ENCODE measurements at regions not wholly inside any gene's neighbourhood (a gene's known extent, or its start where the extent isn't known, plus 50 kb on each side); places are given as distances from the start of the nearest gene placed in this dataset.
"Not testable (repeated sequence)": the region's sequence is repeated elsewhere in the genome, so short reads cannot be mapped to it uniquely, and the experiment has no call there.

- H3K36me3 ChIP-seq (ENCODE audit: insufficient read depth, low read length); H3K9me3 Mint-ChIP-seq; H3K4me3 ChIP-seq (ENCODE audit: low read length); H3K27me3 ChIP-seq (ENCODE audit: insufficient read depth, low read length, poor library complexity, severe bottlenecking); H3K9me3 ChIP-seq (ENCODE audit: low read length); H3K4me3 Mint-ChIP-seq; H3K36me3 Mint-ChIP-seq; H3K27ac ChIP-seq (ENCODE audit: low read depth, low read length); H3K4me1 Mint-ChIP-seq; H3K27me3 Mint-ChIP-seq; DNase-seq; POLR2A ChIA-PET; CTCF ChIA-PET; H3K27ac Mint-ChIP-seq; H3K4me1 ChIP-seq (ENCODE audit: insufficient read depth, low read length): not testable (repeated sequence)
Observed at GRCh38 chr4:92028830-92029229, 274.9 kb upstream of the GRID2 start.

GRCh38 chr4:92031825-92032224 lies 271.9 kb upstream of the GRID2 start:
- Histone ChIP-seq H3K9me3 (ENCODE audit: low read length) (no peaks in the 10 kb centered on the region), H3K27ac (ENCODE audit: low read depth, low read length) (no peak overlapping the region), H3K27me3 (ENCODE audit: insufficient read depth, low read length, poor library complexity, severe bottlenecking) (no peaks in the 10 kb centered on the region), H3K4me3 (ENCODE audit: low read length) (no peak overlapping the region), H3K4me1 (ENCODE audit: insufficient read depth, low read length) (no peaks in the 10 kb centered on the region), H3K36me3 (ENCODE audit: insufficient read depth, low read length) (no peaks in the 10 kb centered on the region)
- no peak for DNase-seq
- ChIA-PET POLR2A (no interaction called here), CTCF (no interaction called here)
- Mint-ChIP-seq H3K4me3 (no peak overlapping the region), H3K27me3 (no peaks in the 10 kb centered on the region), H3K27ac (no peak overlapping the region), H3K36me3 (no peaks in the 10 kb centered on the region), H3K4me1 (no peaks in the 10 kb centered on the region), H3K9me3 (peaks cover 0 to 6% (median 2%) of the 10 kb centered on the region in 5 donors)

GRCh38 chr4:92035666-92036065 lies 268.1 kb upstream of the GRID2 start:
- H3K27me3 ChIP-seq (ENCODE audit: insufficient read depth, low read length, poor library complexity, severe bottlenecking): no peaks in the 10 kb centered on the region
- POLR2A ChIA-PET: no interaction called here
- no peaks in the 10 kb centered on the region for H3K4me1 Mint-ChIP-seq

DNA sequence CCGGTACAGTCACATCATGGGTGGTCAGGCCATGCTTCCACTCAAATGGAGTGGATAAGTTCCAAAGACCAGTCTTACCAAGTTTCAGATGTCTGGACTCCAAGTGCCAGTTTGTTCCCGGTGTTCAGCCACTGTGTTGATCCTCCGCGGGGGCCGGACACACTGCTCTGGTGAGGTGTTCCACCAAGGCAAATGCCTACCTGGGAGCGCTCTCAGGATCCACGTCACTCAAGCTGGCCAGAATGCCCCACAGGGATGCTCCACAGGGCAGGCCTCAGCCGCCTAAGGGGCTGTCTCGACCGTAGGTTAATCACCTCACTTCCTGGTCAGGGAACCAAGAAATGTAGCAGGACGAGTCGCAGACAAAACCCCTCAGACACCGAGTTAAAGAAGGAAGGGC lies 258.0 kb upstream of the GRID2 start:
- Mint-ChIP-seq H3K4me1 (no peaks in the 10 kb centered on the region), H3K36me3 (no peaks in the 10 kb centered on the region), H3K9me3 (peaks cover 0 to 21% (median 3%) of the 10 kb centered on the region in 5 donors), H3K27me3 (no peaks in the 10 kb centered on the region), H3K4me3 (no peak overlapping the region), H3K27ac (no peak overlapping the region)
- no peak overlapping the region for H3K27ac ChIP-seq (ENCODE audit: low read depth, low read length)
- H3K4me3 ChIP-seq (ENCODE audit: low read length): no peak overlapping the region
- no peak for DNase-seq
- POLR2A ChIA-PET: no interaction called here
- CTCF ChIA-PET: no interaction called here
- H3K9me3 ChIP-seq (ENCODE audit: low read length): no peaks in the 10 kb centered on the region
- H3K27me3 ChIP-seq (ENCODE audit: insufficient read depth, low read length, poor library complexity, severe bottlenecking): no peaks in the 10 kb centered on the region
- no peaks in the 10 kb centered on the region for H3K36me3 ChIP-seq (ENCODE audit: insufficient read depth, low read length)
- no peaks in the 10 kb centered on the region for H3K4me1 ChIP-seq (ENCODE audit: insufficient read depth, low read length)

More at GRCh38 chr4:92035666-92036065, 268.1 kb upstream of the GRID2 start:
- H3K36me3 Mint-ChIP-seq: no peaks in the 10 kb centered on the region
- no peak overlapping the region for H3K27ac ChIP-seq (ENCODE audit: low read depth, low read length)
- H3K9me3 Mint-ChIP-seq: peaks cover 2 to 12% (median 6%) of the 10 kb centered on the region in 5 donors
- H3K4me3 Mint-ChIP-seq: no peak overlapping the region
- H3K4me1 ChIP-seq (ENCODE audit: insufficient read depth, low read length): no peaks in the 10 kb centered on the region
- H3K36me3 ChIP-seq (ENCODE audit: insufficient read depth, low read length): no peaks in the 10 kb centered on the region
- no peak overlapping the region for H3K27ac Mint-ChIP-seq
- no peaks in the 10 kb centered on the region for H3K27me3 Mint-ChIP-seq
- CTCF ChIA-PET: no interaction called here
- no peak for DNase-seq
- H3K4me3 ChIP-seq (ENCODE audit: low read length): no peak overlapping the region
- no peaks in the 10 kb centered on the region for H3K9me3 ChIP-seq (ENCODE audit: low read length)

DNA sequence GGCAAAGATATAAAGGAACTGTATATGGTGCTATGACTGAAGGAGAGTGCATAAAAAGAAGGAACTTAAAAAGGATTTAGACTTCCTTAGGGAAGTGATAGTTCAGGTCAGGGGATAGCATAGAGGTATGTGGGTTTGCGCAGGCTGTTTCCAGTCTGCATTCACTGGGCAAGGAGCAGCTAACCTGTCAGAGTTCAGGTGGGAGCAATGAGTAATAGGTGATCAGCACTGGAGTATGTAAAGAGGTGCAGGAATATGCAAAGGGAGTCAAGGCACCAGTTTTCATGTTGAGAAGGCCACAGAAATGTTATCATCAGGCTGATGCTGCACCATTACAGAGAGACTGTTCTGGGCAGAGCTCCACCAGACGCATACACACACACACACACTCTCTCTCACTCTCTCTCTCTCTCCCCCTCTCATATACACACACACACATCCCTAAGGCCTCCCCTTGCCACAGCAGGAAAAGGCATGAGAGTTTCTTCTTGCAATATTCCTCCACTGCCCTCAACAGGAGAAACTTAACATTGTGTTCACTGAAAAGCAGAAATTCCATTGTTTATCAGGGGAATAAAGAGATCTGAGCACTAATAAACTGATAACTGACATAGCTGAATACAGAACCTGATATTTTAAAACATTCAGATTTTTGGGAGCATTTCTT lies 256.4 kb upstream of the GRID2 start:
- Histone ChIP-seq H3K27ac (ENCODE audit: low read depth, low read length) (no peak overlapping the region), H3K36me3 (ENCODE audit: insufficient read depth, low read length) (no peaks in the 10 kb centered on the region), H3K4me3 (ENCODE audit: low read length) (no peak overlapping the region), H3K27me3 (ENCODE audit: insufficient read depth, low read length, poor library complexity, severe bottlenecking) (no peaks in the 10 kb centered on the region), H3K4me1 (ENCODE audit: insufficient read depth, low read length) (no peaks in the 10 kb centered on the region), H3K9me3 (ENCODE audit: low read length) (no peaks in the 10 kb centered on the region)
- Mint-ChIP-seq H3K27me3 (no peaks in the 10 kb centered on the region), H3K9me3 (peaks cover 1 to 28% (median 7%) of the 10 kb centered on the region in 5 donors), H3K27ac (no peak overlapping the region), H3K4me3 (no peak overlapping the region), H3K36me3 (no peaks in the 10 kb centered on the region), H3K4me1 (no peaks in the 10 kb centered on the region)
- DNase-seq: no peak
- ChIA-PET CTCF (no interaction called here), POLR2A (no interaction called here)

- Histone ChIP-seq H3K27ac (ENCODE audit: low read depth, low read length) (no peak overlapping the region), H3K9me3 (ENCODE audit: low read length) (no peaks in the 10 kb centered on the region), H3K27me3 (ENCODE audit: insufficient read depth, low read length, poor library complexity, severe bottlenecking) (no peaks in the 10 kb centered on the region), H3K36me3 (ENCODE audit: insufficient read depth, low read length) (no peaks in the 10 kb centered on the region), H3K4me3 (ENCODE audit: low read length) (no peak overlapping the region), H3K4me1 (ENCODE audit: insufficient read depth, low read length) (no peaks in the 10 kb centered on the region)
- DNase-seq: no peak
- CTCF ChIA-PET: no interaction called here
- Mint-ChIP-seq H3K4me3 (no peak overlapping the region), H3K9me3 (peaks cover 1 to 24% (median 8%) of the 10 kb centered on the region in 5 donors), H3K4me1 (no peaks in the 10 kb centered on the region), H3K27me3 (no peaks in the 10 kb centered on the region), H3K36me3 (no peaks in the 10 kb centered on the region), H3K27ac (no peak overlapping the region)
- POLR2A ChIA-PET: no interaction called here
Observed at GRCh38 chr4:92050875-92051274, 252.9 kb upstream of the GRID2 start.

DNA sequence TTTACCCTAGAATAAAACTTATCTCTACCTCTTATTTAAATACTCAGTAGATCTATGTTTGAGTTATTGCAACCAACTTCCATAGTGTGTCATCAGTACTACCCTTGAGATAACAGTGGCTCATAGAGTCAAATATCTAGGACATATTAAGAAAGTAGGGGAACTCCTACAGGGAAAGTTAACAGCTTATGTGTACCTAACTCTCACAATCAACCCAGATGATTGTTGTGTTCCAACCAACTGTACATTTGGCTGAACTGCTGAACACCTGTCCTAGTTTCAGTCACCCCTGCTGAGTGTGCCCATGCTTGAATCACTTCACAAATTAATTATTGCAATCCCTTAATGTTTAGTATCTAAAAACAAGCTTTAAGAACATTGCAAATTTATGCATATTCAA lies 244.2 kb upstream of the GRID2 start:
- no peaks in the 10 kb centered on the region for H3K4me1 Mint-ChIP-seq

GRCh38 chr4:92060333-92060732 lies 243.4 kb upstream of the GRID2 start:
- H3K27me3 Mint-ChIP-seq: no peaks in the 10 kb centered on the region
- no peaks in the 10 kb centered on the region for H3K9me3 ChIP-seq (ENCODE audit: low read length)
- no peaks in the 10 kb centered on the region for H3K36me3 Mint-ChIP-seq
- H3K27me3 ChIP-seq (ENCODE audit: insufficient read depth, low read length, poor library complexity, severe bottlenecking): no peaks in the 10 kb centered on the region
- POLR2A ChIA-PET: no interaction called here
- H3K4me3 Mint-ChIP-seq: no peak overlapping the region
- no peak overlapping the region for H3K4me3 ChIP-seq (ENCODE audit: low read length)
- CTCF ChIA-PET: no interaction called here
- H3K27ac ChIP-seq (ENCODE audit: low read depth, low read length): no peak overlapping the region
- no peak overlapping the region for H3K27ac Mint-ChIP-seq
- no peak for DNase-seq
- H3K4me1 ChIP-seq (ENCODE audit: insufficient read depth, low read length): no peaks in the 10 kb centered on the region
- H3K4me1 Mint-ChIP-seq: no peaks in the 10 kb centered on the region
- H3K9me3 Mint-ChIP-seq: peaks cover 1 to 5% (median 3%) of the 10 kb centered on the region in 5 donors
- no peaks in the 10 kb centered on the region for H3K36me3 ChIP-seq (ENCODE audit: insufficient read depth, low read length)

More for the DNA sequence above, 244.2 kb upstream of the GRID2 start:
- Histone ChIP-seq H3K27me3 (ENCODE audit: insufficient read depth, low read length, poor library complexity, severe bottlenecking) (no peaks in the 10 kb centered on the region), H3K9me3 (ENCODE audit: low read length) (no peaks in the 10 kb centered on the region), H3K4me1 (ENCODE audit: insufficient read depth, low read length) (no peaks in the 10 kb centered on the region), H3K27ac (ENCODE audit: low read depth, low read length) (no peak overlapping the region), H3K4me3 (ENCODE audit: low read length) (no peak overlapping the region), H3K36me3 (ENCODE audit: insufficient read depth, low read length) (no peaks in the 10 kb centered on the region)
- Mint-ChIP-seq H3K27ac (no peak overlapping the region), H3K27me3 (no peaks in the 10 kb centered on the region), H3K9me3 (peaks cover under 1 to 5% (median 4%) of the 10 kb centered on the region in 5 donors), H3K36me3 (no peaks in the 10 kb centered on the region), H3K4me3 (no peak overlapping the region)
- no peak for DNase-seq
- CTCF ChIA-PET: no interaction called here
- POLR2A ChIA-PET: no interaction called here

DNA sequence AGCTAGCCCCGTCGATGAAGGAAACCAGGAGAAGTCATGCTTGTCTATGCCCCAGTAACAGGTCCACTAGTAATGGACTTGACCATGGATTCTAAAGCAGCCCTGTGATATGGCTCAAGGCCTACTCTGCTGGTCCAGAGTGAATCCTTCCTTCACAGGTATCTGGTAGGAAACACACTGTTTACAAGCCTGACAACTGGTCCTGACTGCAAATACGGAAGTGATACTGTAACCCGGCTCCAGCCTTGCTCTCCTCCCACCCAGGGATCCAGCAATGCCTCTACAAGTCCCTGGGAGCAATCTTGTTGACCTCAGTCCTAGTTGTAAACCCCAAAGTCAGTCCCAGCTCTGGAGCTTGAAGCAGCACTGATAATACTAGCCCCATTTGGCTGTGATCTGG lies 239.2 kb upstream of the GRID2 start:
- H3K36me3 ChIP-seq (ENCODE audit: insufficient read depth, low read length): no peaks in the 10 kb centered on the region
- Mint-ChIP-seq H3K36me3 (no peaks in the 10 kb centered on the region), H3K4me1 (no peaks in the 10 kb centered on the region), H3K27ac (no peak overlapping the region), H3K27me3 (peaks cover 0 to 1% of the 10 kb centered on the region in 2 donors), H3K9me3 (peaks cover 3 to 15% (median 4%) of the 10 kb centered on the region in 5 donors), H3K4me3 (no peak overlapping the region)
- ChIA-PET POLR2A (no interaction called here), CTCF (no interaction called here)
- no peak overlapping the region for H3K27ac ChIP-seq (ENCODE audit: low read depth, low read length)
- no peak for DNase-seq
- no peaks in the 10 kb centered on the region for H3K27me3 ChIP-seq (ENCODE audit: insufficient read depth, low read length, poor library complexity, severe bottlenecking)
- no peaks in the 10 kb centered on the region for H3K9me3 ChIP-seq (ENCODE audit: low read length)
- H3K4me1 ChIP-seq (ENCODE audit: insufficient read depth, low read length): no peaks in the 10 kb centered on the region
- H3K4me3 ChIP-seq (ENCODE audit: low read length): no peak overlapping the region

Measured in CD8-positive, alpha-beta memory T cell (primary cell).